ENCODE measurements at regions not wholly inside any gene's neighbourhood (a gene's known extent, or its start where the extent isn't known, plus 50 kb on each side); places are given as distances from the start of the nearest gene placed in this dataset.

GRCh38 chr2:156031121-156031520, 301.4 kb downstream of the NR4A2 start:
- H3K9me3 Mint-ChIP-seq (ENCODE audit: insufficient read depth): no peaks in the 10 kb centered on the region
- no peaks in the 10 kb centered on the region for H3K4me1 Mint-ChIP-seq
- Histone ChIP-seq H3K4me3 (ENCODE audit: control extremely low read depth in 1 of 5, extremely low read depth in 1 of 5, insufficient read depth in 1 of 5, low read depth in 2 of 5, low read length in 4 of 5) (no peak overlapping the region), H3K36me3 (replicated peaks in 1 of 2; ENCODE audit: control extremely low read depth in 1 of 2, control insufficient read depth in 1 of 2, extremely low read depth in 1 of 2, insufficient read depth in 2 of 2, low read length in 1 of 2) (no peaks in the 10 kb centered on the region), H3K27ac (ENCODE audit: low read length in 2 of 2) (no peak overlapping the region), H3K4me1 (ENCODE audit: control insufficient read depth in 2 of 2, insufficient read depth in 2 of 2, low read length in 2 of 2) (no peaks in the 10 kb centered on the region), H2AFZ (ENCODE audit: insufficient read depth, low read depth, low read length, poor library complexity, severe bottlenecking) (no peak overlapping the region), H3K9me3 (ENCODE audit: control extremely low read depth in 1 of 3, control insufficient read depth in 2 of 3, insufficient read depth in 1 of 3, low read length in 2 of 3) (peaks cover 0 to 1% (median 0%) of the 10 kb centered on the region in 3 donors), H4K20me1 (ENCODE audit: control insufficient read depth, insufficient read depth, low read length, poor library complexity, severe bottlenecking) (no peaks in the 10 kb centered on the region), H3K9ac (ENCODE audit: low read length) (no peak overlapping the region), H3K79me2 (ENCODE audit: control insufficient read depth, insufficient read depth, low read length) (no peaks in the 10 kb centered on the region), H3K27me3 (replicated peaks in 1 of 4; ENCODE audit: control extremely low read depth in 1 of 4, control insufficient read depth in 3 of 4, insufficient read depth in 4 of 4, low read length in 3 of 4) (no peaks in the 10 kb centered on the region), H3K4me2 (replicated peaks; ENCODE audit: low read depth, low read length, poor library complexity, severe bottlenecking) (no peak overlapping the region)
- ATAC-seq (ENCODE audit: low read depth): no peak
- ChIA-PET CTCF (interaction anchor here (0.6 kb wide), 1 partner anchor 305 kb away, joined by 3 read pairs; no protein-coding TSS in a partner anchor), POLR2A (no interaction called here)
- no CpG with 5 or more reads among the region's 3 CpGs for WGBS (ENCODE audit: insufficient coverage)
- TF ChIP-seq EZH2 (IDR thresholded peaks at IDR 0.05; ENCODE audit: borderline replicate concordance, insufficient read depth, low read depth, low read length, poor library complexity, severe bottlenecking) (no peak), CTCF (IDR thresholded peaks at IDR 0.05) (no peak)
- no peak for DNase-seq
- intact Hi-C loops (cut with micrococcal nuclease): no loop called here
- no peak overlapping the region for H3K27ac Mint-ChIP-seq
- no peak overlapping the region for H3K4me3 Mint-ChIP-seq
- no peaks in the 10 kb centered on the region for H3K27me3 Mint-ChIP-seq

GRCh38 chr2:156023229-156023869, 309.2 kb downstream of the NR4A2 start:
- Histone ChIP-seq H3K4me3 (ENCODE audit: control extremely low read depth in 1 of 5, extremely low read depth in 1 of 5, insufficient read depth in 1 of 5, low read depth in 2 of 5, low read length in 4 of 5) (no peak overlapping the region), H3K4me1 (ENCODE audit: control insufficient read depth in 2 of 2, insufficient read depth in 2 of 2, low read length in 2 of 2) (no peaks in the 10 kb centered on the region), H3K4me2 (replicated peaks; ENCODE audit: low read depth, low read length, poor library complexity, severe bottlenecking) (no peak overlapping the region), H3K9me3 (ENCODE audit: control extremely low read depth in 1 of 3, control insufficient read depth in 2 of 3, insufficient read depth in 1 of 3, low read length in 2 of 3) (peaks cover 0 to 1% (median 0%) of the 10 kb centered on the region in 3 donors), H2AFZ (ENCODE audit: insufficient read depth, low read depth, low read length, poor library complexity, severe bottlenecking) (no peak overlapping the region), H3K36me3 (replicated peaks in 1 of 2; ENCODE audit: control extremely low read depth in 1 of 2, control insufficient read depth in 1 of 2, extremely low read depth in 1 of 2, insufficient read depth in 2 of 2, low read length in 1 of 2) (no peaks in the 10 kb centered on the region), H3K27me3 (replicated peaks in 1 of 4; ENCODE audit: control extremely low read depth in 1 of 4, control insufficient read depth in 3 of 4, insufficient read depth in 4 of 4, low read length in 3 of 4) (no peaks in the 10 kb centered on the region), H4K20me1 (ENCODE audit: control insufficient read depth, insufficient read depth, low read length, poor library complexity, severe bottlenecking) (no peaks in the 10 kb centered on the region), H3K9ac (ENCODE audit: low read length) (no peak overlapping the region), H3K27ac (ENCODE audit: low read length in 2 of 2) (no peak overlapping the region), H3K79me2 (ENCODE audit: control insufficient read depth, insufficient read depth, low read length) (no peaks in the 10 kb centered on the region)
- no CpG with 5 or more reads among the region's 2 CpGs for WGBS (ENCODE audit: insufficient coverage)
- TF ChIP-seq EZH2 (IDR thresholded peaks at IDR 0.05; ENCODE audit: borderline replicate concordance, insufficient read depth, low read depth, low read length, poor library complexity, severe bottlenecking) (no peak), CTCF (IDR thresholded peaks at IDR 0.05) (no peak)
- no peak overlapping the region for H3K27ac Mint-ChIP-seq
- ChIA-PET CTCF (no interaction called here), POLR2A (no interaction called here)
- intact Hi-C loops (cut with micrococcal nuclease): no loop called here
- ATAC-seq (ENCODE audit: low read depth) (no peak), DNase-seq (no peak)
- H3K9me3 Mint-ChIP-seq (ENCODE audit: insufficient read depth): no peaks in the 10 kb centered on the region
- H3K27me3 Mint-ChIP-seq: no peaks in the 10 kb centered on the region
- no peak overlapping the region for H3K4me3 Mint-ChIP-seq
- H3K4me1 Mint-ChIP-seq: no peaks in the 10 kb centered on the region

All from B cell (primary cell).